Tongue (tissue), 1 donor: ENCODE measurements at regions not wholly inside any gene's neighbourhood (a gene's known extent, or its start where the extent isn't known, plus 50 kb on each side); places are given as distances from the start of the nearest gene placed in this dataset.
"Not testable (repeated sequence)": the region's sequence is repeated elsewhere in the genome, so short reads cannot be mapped to it uniquely, and the experiment has no call there.

Experiments used
- DNase-seq: peaks from one replicate; pipeline ENCODE4 v3.0.0-alpha.2; 2015

DNA sequence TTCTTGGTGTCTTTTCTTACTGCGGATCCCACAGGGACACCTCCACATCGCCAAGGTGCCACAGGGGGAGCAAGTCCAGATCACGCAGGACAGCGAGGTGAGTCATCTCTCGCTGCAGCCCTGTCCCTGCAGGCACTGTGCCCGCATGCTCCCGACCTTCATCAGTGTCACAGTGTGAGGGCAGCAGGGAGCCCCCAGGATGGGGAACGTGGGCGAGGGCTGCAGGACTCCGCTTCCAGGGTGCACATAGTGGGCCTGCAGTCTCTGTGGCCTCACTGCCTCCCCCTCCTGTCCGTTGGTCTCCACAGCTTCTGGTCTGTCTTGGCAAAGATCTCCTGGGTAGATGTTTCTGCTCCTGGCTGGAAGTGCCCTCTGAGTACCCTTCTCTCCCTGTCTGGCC is 78.0 kb downstream of the NPIPB11 start:
- not testable (repeated sequence) for DNase-seq

DNA sequence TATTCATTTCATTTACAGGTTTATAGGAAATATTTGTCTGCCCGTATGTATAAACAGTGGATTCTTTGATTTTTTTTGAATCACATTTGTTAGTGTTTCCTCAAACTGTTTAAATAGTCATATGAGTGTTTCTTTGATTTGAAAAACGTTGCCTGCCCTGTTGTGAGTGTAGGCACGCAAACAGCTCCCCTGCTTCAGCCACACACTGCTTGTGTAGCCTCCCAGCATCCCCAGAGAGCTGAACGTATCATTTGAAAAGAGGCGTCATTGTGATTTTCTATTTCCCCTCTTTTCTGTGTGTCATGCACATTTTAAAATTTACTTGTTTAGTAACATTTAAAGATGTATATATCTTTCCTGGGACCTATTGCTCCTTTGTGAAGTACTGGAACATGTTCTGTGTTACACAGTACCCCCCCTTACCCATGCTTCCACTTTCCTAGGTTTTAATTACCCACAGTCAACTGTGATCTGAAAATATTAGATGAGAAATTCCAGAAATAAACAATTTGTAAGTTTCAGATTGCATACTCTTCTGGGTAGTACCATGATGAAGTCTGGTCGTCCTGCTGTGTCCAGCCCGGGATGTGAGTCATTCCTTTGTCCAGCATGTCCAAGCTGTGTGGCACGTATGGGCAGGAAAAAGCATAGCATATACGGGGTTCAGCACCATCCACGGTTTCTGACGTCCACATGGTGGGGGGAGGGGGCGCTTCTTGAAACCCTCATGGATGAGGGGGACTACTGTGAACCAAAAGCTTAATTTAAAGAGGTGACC is 78.7 kb downstream of the NPIPB11 start:
- not testable (repeated sequence) for DNase-seq

DNA sequence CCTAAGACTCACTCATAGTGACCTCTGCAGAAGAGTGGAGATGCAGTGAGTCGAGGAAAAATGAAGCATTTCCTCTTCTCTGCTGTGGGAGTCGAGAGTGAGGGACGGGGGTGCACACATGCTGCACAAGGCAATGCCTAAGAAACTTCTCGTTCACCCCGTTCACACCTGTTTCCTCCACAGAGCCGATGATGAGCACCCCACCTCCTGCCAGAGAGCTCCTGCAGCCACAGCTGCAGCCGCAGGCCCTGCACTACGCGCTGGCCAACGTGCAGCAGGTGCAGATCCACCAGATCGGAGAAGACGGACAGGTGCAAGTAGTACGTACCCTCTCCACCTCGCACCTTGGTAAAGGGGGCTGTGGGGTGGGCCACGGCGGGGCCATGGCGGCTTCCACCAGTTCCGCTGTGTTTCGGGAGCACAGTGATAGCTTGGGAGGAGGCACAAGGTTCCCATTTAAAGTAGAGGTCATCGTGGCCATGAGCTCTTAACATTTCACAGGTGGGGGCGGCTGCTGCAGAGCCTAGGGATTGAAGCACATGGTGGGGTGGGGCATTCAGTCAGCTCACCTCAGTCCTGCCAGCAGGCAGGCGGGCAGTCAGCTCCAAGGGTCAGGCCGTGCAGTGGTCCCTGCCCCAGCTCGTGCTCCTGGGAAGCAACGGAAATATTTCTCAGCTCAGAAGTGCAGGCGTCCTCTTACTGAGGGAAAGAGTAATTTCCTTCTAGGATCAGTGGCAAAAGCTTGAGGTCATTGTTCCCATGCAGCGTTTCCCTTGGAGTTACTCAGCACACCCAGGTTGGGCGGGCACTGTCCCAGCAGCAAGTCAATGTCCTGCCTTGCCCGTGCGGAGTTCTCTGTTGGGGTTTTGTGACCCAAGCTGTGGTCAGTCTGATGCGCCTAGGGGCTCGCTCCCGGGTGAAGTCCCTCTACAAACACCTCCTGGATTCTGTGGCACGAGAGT is 80.1 kb downstream of the NPIPB11 start:
- DNase-seq = not testable (repeated sequence)

DNA sequence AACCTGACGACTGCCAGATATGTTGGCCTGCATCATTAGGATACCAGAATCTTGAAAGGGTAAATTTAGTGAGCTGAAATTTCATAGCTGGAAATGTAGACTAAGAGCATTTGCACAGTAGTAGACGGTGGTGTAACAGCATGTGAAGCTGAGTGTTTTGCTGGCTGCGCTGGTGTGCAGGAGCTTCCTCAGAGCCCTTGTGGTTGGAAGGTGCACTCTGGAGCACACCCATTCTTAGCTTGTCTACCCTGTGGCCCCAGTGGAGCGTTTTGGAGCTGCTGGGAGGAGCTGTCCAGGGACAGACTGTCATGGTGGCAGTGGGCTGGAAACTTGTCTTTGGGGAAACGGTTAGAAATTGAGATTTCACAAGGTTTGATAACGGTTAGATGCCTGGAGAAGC is 82.8 kb downstream of the NPIPB11 start:
- not testable (repeated sequence) for DNase-seq

DNA sequence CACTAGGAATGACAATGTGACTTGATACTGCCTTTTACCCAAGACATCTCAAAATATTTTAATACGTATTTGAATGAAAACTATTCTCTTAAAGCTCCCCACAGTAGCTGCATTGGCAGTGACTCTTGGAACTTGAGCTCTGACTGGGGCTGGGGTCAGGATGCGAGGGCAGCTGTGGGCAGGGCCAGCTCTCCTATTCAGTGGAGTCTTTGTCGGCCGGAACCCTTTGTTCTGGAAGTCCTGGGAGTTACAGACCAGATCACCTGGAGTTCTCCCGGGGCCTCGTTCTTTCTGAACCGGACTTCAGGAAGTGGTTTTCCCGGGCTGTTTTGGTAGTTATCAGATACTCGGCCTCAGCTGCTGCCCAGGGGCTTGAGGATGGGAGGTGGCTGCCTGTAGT is 84.9 kb downstream of the NPIPB11 start:
- no peak for DNase-seq

DNA sequence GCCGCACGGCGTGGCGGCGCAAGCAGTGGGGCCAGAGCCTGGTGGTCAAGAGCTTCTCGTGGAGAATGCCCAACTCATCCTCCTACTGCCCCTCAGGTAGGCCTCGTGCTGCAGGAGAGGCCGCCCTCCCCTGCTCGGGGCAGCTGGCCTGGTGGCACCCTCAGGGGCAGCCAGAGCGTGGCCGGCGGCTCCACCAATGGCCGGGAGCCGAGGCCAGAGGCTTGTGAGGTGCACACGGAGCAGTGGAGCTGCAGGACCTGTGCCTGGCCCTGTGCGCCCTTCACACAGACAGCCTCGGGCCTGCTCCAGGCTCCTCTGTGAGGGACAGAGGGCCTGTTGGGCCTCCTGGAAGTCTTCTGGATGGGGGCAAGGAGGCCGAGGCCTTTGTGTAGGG is 85.5 kb downstream of the NPIPB11 start:
- DNase-seq = no peak

DNA sequence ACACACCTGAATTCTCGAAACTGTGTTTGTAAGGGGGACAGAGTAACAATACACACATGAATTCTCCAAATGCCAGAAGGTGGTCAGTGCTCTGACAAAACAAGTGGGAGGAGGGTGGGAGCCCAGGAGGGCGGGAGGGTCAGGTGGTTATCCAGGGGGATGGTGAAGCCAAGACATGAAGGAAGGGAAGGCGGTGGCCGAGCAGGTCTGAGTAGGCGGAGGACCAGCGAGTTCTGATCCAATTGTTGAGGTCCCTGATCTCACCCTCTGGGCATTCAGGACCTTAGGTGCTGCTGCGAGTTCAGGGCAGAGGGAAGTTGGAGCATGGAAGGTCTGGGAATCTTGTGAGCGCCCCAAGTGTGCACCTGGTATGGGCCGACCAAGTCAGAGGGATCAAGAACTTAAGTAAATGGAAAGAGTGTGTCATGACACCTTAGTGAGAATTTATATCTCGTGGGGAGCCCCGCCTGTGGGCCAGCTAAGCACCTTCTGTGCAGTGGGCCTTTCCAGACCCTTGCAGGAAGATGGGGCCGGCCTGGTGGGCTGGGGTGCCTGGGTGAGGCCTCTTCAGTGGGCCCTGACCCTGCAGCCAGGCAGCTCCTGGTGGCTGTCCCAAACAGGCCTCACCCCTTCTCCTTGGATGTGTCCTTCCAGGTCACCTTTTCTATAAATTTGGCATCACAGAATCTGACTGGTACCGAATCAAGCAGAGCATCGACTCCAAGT is 86.1 kb downstream of the NPIPB11 start:
- no peak for DNase-seq

DNA sequence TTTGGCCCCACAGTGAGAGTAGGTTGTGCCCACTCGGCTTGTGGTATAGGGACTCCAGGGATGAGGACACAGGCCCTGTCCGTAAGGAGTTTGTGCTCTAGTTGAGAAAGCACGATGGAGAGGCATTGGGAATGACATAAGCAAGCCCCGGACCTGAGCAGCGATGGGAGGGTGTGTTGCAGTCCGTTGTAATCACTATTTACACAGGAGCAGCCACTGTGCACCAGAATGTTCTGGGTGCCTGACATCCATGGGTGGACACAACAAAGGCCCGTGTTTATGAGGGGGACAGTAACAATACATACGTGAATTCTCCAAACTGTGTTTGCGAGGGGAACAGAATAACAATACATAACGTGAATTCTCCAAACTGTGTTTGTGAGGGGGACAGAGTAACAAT is 86.8 kb downstream of the NPIPB11 start:
- DNase-seq = no peak

DNA sequence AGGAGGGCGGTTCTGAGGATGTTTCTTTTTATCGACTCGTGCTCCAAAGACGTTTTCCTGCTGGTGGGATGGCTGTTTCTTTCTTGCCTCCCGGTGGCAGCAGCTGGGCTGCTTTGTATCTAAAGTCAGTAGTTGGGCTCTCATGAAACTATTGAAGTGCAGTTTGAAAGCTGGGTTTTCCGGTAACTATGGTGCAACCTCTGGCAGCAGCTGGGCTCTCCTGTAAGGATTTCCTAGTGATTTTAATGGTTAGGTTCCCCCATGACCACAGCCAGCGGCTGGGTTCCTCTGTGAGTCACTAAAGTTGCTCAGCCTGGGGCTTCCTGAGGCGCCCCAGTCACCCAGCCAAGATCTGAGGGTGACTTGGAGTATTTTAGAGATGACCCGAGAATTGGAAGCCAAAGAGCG is 87.9 kb downstream of the NPIPB11 start:
- DNase-seq = not testable (repeated sequence)

DNA sequence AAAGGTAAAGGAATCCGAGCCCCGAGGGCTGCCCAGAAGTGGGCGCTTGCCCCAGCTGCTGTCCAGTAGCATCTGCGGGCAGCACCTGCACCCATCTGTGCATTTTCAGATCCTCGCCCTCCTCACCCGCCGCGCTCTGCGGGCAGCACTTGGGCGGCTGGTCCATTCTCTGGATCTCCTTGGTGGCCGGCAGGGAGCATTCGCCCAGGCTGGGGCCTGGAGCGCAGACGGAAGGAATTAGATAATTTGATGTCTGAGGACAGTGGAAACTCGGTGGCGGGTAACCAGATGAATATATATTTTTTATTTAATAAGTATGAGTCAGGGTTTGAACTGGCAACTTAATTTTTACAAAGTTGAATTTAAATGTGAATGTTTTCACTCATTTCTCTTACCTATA is 88.5 kb downstream of the NPIPB11 start:
- no peak for DNase-seq

DNA sequence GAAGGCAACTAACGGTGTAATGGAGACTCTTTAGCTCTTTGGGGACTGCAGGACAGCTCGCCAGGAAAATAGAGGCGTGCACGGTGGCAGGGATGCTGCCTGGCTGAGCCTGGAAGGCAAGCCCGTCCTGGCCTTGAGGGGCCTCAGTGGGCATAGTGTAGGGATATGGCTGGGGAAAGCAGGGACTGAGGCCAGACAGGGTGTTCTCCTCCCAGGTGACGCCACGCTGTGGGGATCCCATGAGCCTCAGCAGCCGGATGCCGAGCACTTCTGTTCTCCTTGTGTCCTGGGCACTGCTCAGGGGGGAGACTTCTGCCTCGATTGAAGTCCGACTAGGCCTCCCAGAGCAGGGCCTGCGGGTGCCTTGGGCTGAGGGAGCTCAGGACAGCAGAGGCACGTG is 89.2 kb downstream of the NPIPB11 start:
- DNase-seq = no peak

DNA sequence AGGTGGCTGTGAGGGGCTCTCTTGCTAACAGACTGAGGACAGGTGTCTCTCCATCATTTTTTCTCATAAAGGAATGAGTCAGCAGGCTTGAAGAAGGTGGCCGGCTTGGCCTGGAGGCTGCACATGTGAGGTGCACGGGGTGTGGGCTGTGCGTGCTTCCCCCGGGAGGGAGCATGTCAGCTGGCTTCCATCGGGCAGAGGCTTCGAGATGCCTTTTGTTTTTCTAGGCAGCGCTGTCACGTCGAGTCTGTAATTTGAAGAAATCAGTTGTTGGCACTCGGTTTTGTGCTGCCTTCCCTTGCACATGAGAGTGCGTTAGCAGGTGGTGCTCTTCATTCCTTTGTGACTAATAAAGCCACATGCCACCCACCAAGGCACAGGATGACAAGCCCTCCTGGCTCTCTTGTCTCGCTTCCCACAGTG is 89.7 kb downstream of the NPIPB11 start:
- DNase-seq = no peak

DNA sequence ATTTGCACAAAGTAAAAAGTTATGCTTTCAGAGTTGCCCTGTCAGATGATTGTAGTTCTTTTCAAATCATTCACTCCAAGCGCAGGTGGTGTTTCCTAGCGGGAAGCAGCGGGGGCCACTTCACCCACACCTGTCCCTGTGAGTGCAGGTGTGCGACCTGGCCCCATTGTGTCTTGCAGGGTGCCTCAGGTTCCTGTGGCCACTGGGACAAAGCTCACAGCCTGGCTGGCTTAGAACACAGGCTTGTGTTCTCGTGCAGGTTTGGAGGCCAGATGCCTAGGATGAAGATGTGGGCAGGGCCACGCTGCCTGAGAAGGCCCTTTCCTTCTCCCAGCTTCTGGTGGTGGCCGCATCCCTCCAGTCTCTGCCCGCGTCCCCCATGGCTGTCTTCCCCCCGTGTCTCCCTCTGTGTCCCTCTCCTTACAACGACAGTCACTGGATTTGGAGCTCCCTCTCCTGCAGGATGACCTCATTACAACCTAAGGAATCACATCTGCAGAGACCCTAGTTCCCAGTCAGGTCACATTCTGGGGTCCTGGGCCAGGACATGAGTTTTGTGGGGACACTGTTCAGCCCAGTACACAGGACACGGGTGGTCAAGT is 90.5 kb downstream of the NPIPB11 start:
- no peak for DNase-seq

DNA sequence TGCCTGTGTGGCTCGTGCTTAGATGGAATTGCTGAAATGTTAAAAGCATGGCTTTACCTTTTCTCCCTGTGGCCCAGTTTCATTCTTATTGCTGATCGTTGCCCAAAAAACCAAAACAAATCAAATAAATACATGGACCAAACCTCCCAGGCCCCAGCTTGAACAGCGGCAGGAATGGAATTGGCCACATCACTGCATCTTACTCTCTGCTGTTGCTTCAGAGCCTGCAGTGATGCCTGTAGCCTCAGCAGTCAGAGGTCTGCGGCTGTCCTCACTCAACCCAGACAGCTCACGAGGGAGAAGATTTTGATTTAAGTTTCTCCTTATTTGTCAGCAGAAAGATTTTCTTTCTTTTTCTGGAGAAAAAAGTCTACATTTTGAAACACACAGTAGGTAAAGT is 91.5 kb downstream of the NPIPB11 start:
- no peak for DNase-seq

DNA sequence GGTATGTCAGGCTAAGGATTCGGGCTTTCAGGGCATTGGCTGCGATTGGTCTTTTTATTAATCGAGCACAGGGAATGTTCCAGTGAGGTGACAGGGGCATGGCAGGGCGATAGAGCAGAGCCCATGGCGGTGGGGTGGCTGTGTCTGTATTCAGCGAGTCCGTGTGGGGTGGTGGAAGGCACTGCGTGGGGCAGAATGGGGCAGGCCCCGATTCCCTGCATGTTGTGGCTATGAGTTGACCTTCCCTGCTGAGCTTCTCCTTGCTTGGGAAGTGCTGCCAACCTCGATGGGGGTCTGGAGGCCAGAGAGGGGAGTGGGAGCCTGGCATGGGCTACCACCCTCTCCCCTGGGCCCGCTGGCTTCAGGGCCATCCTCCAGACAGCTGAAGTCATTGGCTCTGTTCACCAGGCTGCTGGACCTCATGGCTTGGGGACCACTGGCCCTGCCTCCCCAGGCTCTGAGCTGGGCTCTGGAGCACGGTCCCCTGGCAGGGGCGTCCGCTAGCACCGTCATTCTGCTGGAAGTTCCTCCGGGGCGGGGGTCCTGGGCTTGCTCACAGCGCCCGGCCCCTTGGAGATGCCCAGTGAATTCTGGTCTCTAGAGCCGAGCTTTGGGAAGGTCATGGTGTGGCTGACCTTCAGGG is 92.1 kb downstream of the NPIPB11 start:
- DNase-seq = no peak

DNA sequence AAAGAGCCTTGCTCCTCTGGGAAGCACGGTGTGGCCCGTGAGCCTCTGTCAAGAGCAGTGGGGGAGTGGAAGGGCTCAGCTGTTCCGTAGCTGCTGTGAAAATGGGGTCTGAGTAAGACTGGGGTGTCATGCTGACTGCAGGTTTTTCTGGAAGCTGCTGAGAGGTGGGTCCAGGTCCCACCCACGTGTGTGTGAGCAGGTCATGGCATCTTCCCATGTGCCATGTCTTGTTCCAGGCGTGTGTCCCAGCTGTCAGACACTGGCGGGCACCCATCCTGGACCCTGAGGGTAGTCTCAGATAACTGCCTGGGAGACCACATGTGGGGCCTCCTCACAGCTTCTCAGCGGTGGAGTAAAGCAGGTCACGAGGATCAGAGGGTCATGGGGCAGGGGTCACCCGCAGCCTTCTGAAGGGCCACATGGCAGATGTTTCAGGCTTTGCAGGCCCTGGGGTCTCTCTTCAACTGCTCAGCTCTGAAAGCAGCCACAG is 92.9 kb downstream of the NPIPB11 start:
- DNase-seq = no peak

DNA sequence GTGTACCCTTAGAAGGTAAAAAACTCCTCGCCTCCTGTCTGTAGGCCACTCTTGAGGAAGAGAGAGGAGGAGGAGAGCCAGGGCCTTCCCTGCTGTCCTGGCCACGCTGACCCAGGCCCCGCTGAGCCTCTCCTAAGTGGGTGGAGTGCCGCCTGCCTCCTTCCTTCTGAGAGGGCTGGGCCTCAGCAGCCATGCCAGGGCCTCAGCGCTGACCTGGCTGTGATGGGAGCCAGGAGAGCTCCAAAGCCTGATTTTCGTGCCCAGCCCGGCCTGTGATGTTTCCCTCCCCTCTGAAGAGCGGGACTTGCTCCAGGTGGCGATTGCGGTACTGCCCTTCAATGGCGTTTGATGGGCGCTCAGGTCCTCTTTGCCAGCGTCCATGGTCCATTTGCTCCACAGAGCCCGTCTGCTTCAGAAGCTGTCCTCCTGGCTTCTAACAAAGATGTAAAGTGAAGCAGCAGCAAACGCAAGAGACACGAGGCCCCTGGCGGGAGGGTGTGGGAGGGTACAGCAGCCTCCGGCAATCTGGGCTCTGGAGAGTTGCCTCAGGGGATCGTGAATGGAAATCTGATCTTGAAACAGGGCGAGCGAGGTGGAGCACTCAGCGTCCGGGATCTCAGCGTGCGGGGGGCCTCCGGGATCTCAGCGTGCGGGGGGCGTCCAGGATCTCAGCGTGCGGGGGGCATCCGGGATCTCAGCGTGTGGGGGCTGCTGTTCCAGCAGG is 93.5 kb downstream of the NPIPB11 start:
- no peak for DNase-seq

DNA sequence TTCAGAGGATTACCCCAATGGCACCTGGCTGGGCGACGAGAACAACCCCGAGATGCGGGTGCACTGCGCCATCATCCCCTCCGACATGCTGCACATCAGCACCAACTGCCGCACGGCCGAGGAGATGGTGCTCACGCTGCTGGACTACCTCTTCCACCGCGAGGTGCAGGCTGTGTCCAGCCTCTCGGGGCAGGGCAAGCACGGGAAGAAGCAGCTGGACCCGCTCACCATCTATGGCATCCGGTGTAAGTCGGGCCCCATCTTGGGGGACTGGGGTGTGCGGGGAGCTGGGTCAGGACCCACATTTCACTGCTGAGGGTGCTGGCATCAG is 94.2 kb downstream of the NPIPB11 start:
- DNase-seq = not testable (repeated sequence)

DNA sequence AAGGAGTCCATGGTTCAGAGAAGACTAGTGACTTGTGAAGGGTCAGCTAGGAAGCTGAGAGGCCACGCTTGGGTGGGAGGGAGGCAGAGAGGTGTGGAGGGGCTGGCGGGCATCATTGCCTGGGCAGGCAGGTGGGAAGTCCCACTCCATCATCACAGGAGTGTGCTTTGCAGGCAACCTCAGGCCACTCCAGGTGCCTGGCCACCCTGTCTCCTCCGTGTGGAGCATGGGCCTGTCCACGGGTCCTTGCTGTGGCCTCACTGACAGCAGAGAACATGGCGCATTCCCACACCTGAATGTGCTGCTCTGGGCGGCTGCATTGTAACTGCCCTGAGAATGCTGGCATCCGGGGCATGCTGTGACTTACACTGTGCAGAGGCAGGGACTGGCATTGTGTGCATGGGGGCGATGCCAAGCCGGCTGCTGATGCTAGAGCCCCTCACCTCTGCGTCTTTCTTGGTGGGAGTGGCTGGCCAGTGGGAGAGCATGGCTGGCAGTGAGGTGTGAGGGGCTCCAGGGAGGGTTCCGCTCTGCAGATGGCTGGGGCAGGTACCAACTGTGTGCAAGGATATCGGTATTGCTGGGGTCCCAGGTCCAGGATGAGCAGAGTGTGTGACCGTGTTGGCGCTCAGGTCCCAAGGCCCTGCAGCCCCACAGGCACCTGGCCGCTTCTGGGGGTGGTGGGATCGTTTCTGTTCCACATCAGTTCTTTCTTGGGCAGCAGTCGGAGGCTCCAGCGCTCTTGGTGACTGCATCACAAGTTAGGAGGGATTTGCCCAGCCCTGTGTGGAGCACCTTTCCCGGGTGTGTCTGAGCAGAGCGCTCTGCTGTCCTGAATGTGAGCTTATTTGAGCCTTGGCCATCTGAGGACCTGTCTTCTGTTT is 94.8 kb downstream of the NPIPB11 start:
- DNase-seq = no peak

DNA sequence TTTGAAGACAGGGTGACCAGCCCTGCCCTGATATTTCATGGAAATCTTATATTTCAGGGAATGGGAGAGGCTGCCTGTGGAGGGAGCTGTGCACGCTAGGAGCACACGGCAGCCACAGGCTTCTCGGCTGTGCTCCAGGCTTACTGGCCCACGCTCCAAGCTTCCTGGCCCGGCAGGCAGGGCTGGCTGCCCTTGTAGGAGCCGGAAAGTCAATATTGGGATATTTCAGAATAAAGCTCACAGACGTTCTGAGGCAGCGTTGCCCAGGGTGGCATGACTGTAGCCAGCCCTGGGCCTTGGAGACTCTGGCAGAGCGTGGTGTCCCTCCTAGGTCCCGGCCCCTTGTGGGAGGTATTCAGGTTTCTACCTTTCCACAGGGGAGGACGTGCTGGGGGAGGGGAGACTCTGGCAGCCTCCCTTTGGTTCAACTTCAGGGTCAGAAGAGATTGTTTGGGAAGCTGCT is 95.6 kb downstream of the NPIPB11 start:
- no peak for DNase-seq
